ENCODE measurements at regions not wholly inside any gene's neighbourhood (a gene's known extent, or its start where the extent isn't known, plus 50 kb on each side); places are given as distances from the start of the nearest gene placed in this dataset.

- peaks cover 0 to 4% of the 10 kb centered on the region in 2 experiments; a peak in 1 of 5 replicates for H3K27me3 ChIP-seq (ENCODE audit: control insufficient read depth in 2 of 2, insufficient read depth in 2 of 2, low read length in 2 of 2)
- H3K9me3 ChIP-seq (replicated peaks; ENCODE audit: control insufficient read depth, insufficient read depth, low read depth, low read length) = no peaks in the 10 kb centered on the region
- CTCF ChIA-PET (ENCODE audit: low intra/inter-chr PET ratio) = no interaction called here
- no peak overlapping the region for H3K9ac ChIP-seq (ENCODE audit: insufficient read depth in 1 of 2, low read depth in 2 of 2, low read length in 2 of 2)
- no peak overlapping the region for H3K4me3 ChIP-seq
- no peaks in the 10 kb centered on the region for H4K20me1 ChIP-seq (replicated peaks; ENCODE audit: control insufficient read depth, insufficient read depth, low read length)
- no peak overlapping the region for H3K4me2 ChIP-seq (ENCODE audit: insufficient read depth, low read length)
- no peaks in the 10 kb centered on the region for H3K9me1 ChIP-seq (ENCODE audit: control insufficient read depth, insufficient read depth, low read length)
- no peaks in the 10 kb centered on the region for H3K36me3 ChIP-seq (ENCODE audit: control insufficient read depth, insufficient read depth, low read length)
- no peaks in the 10 kb centered on the region for H3K79me2 ChIP-seq (ENCODE audit: control insufficient read depth, insufficient read depth, low read length)
- peaks cover 0 to 5% of the 10 kb centered on the region in 2 experiments; a peak in 2 of 5 replicates for H3K4me1 ChIP-seq (replicated peaks in 1 of 2; ENCODE audit: control insufficient read depth in 2 of 2, insufficient read depth in 2 of 2, low read length in 2 of 2)
- 5% methylated on average over 17 of the region's 21 CpGs for WGBS (ENCODE audit: insufficient coverage, low coverage, missing lambda C conversion rate)
- no peak for ATAC-seq
- H3K27ac ChIP-seq (ENCODE audit: extremely low read depth, low read depth, low read length) = no peak overlapping the region
- intact Hi-C loops (cut with micrococcal nuclease) (no loop called here), in situ Hi-C loops (cut with MboI) (no loop called here)
- no TSS peak for BruUV-seq (replicated peaks)
- FAIRE-seq = no peak
- no peak for DNase-seq (ENCODE audit: extremely low read depth in 1 of 4, low spot score in 3 of 4)
- POLR2A ChIA-PET = interaction anchor here (0.5 kb wide), 1 partner anchor 1041 kb away, joined by 3 read pairs; no protein-coding TSS in a partner anchor
- no peak overlapping the region for H2AFZ ChIP-seq (ENCODE audit: low read depth, low read length)
- TF ChIP-seq CBX3 (IDR thresholded peaks at IDR 0.05; ENCODE audit: borderline replicate concordance in 1 of 2, low read length in 2 of 2) (no peak), HLTF (IDR thresholded peaks at IDR 0.05) (no peak), RBM22 (IDR thresholded peaks at IDR 0.05; ENCODE audit: low read depth, low read length, poor library complexity, severe bottlenecking) (no peak), BHLHE40 (IDR thresholded peaks at IDR 0.05; ENCODE audit: low read length) (0 out of 2 replicates have a peak, but pooled peaks have one; percentile 10), ZBTB17 (CRISPR knock-in tag; IDR thresholded peaks at IDR 0.05) (peak; percentile 86), FOSL1 (tag; conservative IDR thresholded peaks at IDR 0.05) (no peak), USF2 (CRISPR knock-in tag; IDR thresholded peaks at IDR 0.05) (0 out of 2 replicates have a peak, but pooled peaks have one; percentile 6), ZNF23 (CRISPR knock-in tag; IDR thresholded peaks at IDR 0.05) (0 out of 2 replicates have a peak, but pooled peaks have one; percentile 56), ZKSCAN1 (IDR thresholded peaks at IDR 0.05; ENCODE audit: low read depth, low read length) (no peak), MEF2D (tag; conservative IDR thresholded peaks at IDR 0.05; ENCODE audit: low read depth) (no peak), NCOA2 (IDR thresholded peaks at IDR 0.05; ENCODE audit: partially characterized antibody in 2 of 2) (no peak), BCOR (IDR thresholded peaks at IDR 0.05) (no peak), ZNF239 (CRISPR knock-in tag; IDR thresholded peaks at IDR 0.05) (no peak), FOXK1 (CRISPR knock-in tag; IDR thresholded peaks at IDR 0.05; ENCODE audit: borderline replicate concordance) (no peak), USF1 (CRISPR knock-in tag; IDR thresholded peaks at IDR 0.05) (peak; percentile 53; the same call in 1 of the 2 replicates), NRF1 (conservative IDR thresholded peaks at IDR 0.05 in 1 of 2, IDR thresholded peaks at IDR 0.05 in 1 of 2) (no peak)
- TF ChIP-seq, protein P1, sequence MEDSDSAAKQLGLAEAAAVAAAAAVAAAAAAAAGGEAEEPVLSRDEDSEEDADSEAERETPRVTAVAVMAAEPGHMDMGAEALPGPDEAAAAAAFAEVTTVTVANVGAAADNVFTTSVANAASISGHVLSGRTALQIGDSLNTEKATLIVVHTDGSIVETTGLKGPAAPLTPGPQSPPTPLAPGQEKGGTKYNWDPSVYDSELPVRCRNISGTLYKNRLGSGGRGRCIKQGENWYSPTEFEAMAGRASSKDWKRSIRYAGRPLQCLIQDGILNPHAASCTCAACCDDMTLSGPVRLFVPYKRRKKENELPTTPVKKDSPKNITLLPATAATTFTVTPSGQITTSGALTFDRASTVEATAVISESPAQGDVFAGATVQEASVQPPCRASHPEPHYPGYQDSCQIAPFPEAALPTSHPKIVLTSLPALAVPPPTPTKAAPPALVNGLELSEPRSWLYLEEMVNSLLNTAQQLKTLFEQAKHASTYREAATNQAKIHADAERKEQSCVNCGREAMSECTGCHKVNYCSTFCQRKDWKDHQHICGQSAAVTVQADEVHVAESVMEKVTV (CRISPR knock-in tag; IDR thresholded peaks at IDR 0.05) = no peak
- TF ChIP-seq, protein P2, sequence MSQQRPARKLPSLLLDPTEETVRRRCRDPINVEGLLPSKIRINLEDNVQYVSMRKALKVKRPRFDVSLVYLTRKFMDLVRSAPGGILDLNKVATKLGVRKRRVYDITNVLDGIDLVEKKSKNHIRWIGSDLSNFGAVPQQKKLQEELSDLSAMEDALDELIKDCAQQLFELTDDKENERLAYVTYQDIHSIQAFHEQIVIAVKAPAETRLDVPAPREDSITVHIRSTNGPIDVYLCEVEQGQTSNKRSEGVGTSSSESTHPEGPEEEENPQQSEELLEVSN (IDR thresholded peaks at IDR 0.05; ENCODE audit: borderline replicate concordance in 1 of 2, extremely low read depth in 1 of 2, insufficient read depth in 1 of 2, insufficient read length in 1 of 2, low read depth in 1 of 2, low read length in 1 of 2, poor library complexity in 1 of 2, severe bottlenecking in 1 of 2) = peak in 1 of 2 experiments; percentile 14
Observed at GRCh38 chr20:63103402-63104311, 96.9 kb upstream of the BHLHE23 start.

Data from K562 (cell line).